Fibroblast of lung (primary cell): ENCODE measurements at regions not wholly inside any gene's neighbourhood (a gene's known extent, or its start where the extent isn't known, plus 50 kb on each side); places are given as distances from the start of the nearest gene placed in this dataset.

Experiments
- CTCF ChIP-seq, 2 donors: IDR thresholded peaks in 1 of 2; conservative IDR thresholded peaks in 1 of 2; 1 replicate in 1 of 2; 2 replicates in 1 of 2; pipeline ENCODE4 v1.5.1; 2011 to 2012; ENCODE audit warnings: low read length in 2 of 2, control low read depth in 1 of 2, inconsistent platforms in 1 of 2, low read depth in 1 of 2, mild to moderate bottlenecking in 1 of 2
- EZH2 ChIP-seq: IDR thresholded peaks from 2 replicates; pipeline ENCODE4 v1.5.1; 2012; ENCODE audit warnings: low read length, control low read depth, mild to moderate bottlenecking; ENCODE audit errors: missing control alignments

GRCh38 chr10:114715171-114715670, 57.1 kb upstream of the ABLIM1 start:
- TF ChIP-seq CTCF (conservative IDR thresholded peaks at IDR 0.05 in 1 of 2, IDR thresholded peaks at IDR 0.05 in 1 of 2; ENCODE audit: low read depth in 1 of 2, low read length in 2 of 2) (no peak), EZH2 (no peak)
